Activated CD4-positive, alpha-beta T cell treated with anti-CD3 and anti-CD28 coated beads, Interleukin-2, amount 50 U/mL, for 1 hour (primary cell): ENCODE measurements at regions not wholly inside any gene's neighbourhood (a gene's known extent, or its start where the extent isn't known, plus 50 kb on each side); places are given as distances from the start of the nearest gene placed in this dataset.
"Not testable (repeated sequence)": the region's sequence is repeated elsewhere in the genome, so short reads cannot be mapped to it uniquely, and the experiment has no call there.

Source experiments
- DNase-seq: peaks from one replicate; pipeline ENCODE4 v3.0.0-alpha.2; 2020

DNA sequence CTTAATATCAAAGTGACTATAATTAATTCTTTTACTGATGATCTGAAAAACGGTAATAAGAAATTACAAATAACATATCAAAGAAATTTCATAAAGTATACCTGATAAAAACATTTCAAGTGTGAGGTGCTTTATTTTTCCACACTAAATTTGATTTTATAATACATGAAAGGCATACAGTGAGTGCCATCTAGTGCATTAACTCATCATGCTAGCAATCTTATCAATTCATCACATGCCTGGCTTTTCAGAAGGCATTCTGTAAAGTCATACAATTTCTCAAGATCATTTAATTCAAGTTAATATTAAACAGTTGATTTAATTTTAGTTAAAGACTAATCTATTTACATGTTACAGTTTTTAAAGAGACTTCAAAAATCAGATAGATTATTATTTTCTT, 1020.9 kb downstream of the GATA3 start:
- no peak for DNase-seq

DNA sequence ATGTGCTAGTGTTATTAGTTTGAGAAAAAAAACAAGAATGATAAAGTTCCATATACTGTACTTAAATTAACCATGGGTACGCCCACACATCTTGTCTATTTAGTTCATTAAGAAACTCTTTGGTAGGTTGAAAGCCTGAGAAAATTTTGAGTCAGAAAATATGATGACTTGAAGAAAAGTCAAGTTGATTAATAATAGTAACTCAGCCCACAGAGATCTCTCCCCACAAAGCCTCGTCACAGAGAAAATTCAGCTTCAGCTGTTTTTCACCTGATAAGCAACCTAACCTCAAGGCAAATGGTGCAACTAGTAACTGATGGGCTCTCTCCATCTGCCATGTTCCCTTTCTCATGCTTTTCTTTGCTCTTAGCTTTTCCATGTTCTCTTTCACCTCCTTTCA, 1021.6 kb downstream of the GATA3 start:
- DNase-seq: no peak

DNA sequence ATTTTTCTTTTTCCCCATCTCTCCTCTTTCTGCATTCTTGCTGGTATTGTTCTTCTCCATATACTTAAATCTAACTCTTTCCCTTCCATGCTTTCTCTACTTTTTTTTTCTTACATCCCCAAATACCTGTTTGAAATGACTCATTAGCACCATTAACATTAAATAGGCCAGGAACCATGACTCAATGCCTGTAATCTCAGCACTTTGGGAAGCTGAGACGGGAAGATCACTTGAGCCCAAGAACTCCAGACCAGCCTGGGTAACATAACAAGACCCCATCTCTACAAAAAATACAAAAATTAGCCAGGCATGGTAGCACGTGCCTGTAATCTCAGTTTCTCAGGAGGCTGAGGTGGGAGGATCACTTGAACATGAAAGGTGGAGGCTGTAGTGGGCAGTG, 1026.8 kb downstream of the GATA3 start:
- no peak for DNase-seq

DNA sequence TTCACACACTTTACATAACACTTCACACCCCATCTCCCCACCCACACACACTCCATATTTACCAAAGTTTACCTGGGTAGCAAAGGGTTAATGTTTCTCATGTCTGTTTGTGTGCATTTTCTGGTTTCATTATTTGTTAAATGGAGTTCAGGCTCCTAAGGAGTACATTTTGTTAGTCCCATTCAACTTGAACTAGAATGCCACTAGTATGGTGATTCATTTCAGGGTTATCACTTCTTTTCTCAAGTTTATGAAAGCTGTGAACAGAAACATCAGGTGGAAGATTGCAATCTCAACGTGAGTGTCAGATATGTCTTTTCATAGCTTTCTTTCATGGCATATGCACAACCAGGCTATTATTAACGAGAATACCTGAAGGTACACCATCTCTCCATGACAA, 1027.5 kb downstream of the GATA3 start:
- DNase-seq: no peak

DNA sequence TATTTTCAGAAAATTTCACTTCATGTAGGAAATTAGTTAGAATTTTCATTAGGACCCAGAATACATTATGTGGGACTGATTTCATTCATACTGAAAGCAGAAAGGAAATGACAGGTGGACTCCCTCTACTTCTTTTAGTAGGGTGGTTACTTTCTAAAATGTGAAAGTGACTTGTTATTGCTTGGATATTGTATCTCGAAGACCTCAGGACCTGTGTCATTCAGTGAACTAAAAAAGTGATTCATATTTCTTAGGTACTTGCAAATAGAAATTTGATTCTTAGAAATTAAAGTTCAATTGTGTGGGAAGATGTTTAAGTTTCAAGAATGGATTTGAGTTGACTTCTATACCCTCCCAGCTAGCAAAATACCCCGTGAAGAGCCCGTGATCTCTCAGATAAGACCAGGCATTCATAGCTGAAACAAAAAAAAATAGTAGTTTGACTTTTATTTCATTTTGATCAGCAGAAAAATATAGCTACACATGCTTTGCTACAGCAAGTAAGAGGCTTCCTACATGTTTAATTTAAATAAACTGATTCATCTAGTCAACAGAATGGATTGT, 1037.1 kb downstream of the GATA3 start:
- no peak for DNase-seq

DNA sequence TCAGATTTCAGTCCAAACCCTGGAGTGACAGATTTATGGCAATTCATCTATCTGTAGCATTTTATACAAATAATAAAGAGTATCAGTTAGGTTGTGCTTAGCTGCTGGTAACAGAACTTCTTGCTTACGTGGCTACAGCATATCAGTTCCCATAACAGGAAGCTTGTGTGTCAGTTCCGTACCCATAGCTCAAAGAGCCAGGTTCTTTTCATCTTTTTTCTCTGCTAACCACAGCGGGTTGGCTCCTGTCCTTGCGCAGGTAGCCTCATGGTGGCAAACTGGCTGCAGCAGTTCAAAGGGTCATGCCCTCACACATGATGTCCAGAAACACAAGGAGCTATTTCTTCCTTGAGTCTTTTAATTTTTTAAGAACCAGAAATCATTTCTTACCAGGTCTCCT, 1041.8 kb downstream of the GATA3 start:
- DNase-seq: peak; percentile 34

DNA sequence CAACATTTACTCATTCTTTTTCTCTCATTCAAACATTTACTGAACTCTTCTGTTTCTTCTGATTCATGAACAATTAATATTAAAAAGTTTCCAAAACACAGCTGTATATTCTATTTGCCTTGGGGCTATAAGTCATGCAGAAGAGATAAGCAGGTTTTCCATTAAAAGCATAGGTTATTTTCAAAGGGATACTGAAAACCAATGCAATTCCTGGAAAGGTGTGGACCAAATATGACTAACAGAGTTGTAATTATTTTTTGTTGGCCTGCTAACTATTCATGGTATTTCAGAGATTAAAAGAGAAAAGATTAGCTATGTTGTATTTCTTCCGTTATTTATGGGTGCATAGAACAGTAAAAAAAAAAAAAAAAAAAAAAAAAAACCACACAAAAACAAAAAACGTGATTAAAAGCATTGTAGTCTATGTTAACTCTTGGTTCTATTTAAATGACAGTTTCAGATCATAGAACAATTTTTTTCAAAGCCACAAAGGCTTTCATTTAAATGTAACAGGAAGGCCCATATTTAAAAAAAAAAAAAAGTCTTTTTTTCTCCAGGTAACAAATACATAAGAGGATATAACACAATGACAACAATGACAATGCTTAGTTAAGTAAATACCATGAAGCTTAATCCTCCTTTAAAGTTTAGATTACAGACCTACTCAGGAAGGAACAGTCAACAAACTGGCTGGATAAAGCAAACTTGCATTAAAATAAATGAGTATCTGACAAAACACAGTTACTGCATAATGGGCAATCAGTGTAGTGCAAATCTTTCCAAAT, 1042.9 kb downstream of the GATA3 start:
- no peak for DNase-seq

DNA sequence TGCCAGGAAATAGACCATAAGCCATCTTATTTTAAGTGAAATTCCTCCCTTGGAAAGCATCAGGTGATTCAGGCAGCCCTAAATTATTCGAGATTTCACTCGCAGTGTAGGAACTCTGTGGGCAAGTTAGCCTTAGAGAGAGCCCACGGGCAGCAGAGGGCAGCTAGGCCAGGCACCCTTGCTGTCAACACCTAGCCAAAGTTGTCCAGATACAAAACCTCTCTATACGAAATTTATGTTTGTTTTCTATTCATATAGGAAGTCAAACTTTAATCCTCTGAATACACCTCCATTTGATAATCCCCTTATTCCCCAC, 1043.5 kb downstream of the GATA3 start:
- no peak for DNase-seq

DNA sequence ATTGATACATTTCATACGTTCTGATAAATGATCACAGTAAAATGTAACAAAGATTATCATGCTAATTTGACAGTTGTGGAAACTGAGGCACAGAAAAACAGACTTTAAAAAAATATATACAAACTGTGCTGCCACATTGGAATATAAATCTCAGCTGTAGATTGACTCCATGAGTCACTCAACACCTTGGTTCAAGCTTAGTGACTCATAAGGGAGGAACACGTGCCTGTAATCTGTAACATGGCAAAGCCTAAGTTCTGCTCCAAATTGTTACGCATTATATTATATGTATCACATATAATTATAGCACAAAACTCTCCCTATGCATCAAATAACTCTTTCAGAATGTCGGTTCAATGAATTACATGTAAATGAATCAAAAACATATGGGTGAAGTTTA, 1047.5 kb downstream of the GATA3 start:
- DNase-seq: no peak

DNA sequence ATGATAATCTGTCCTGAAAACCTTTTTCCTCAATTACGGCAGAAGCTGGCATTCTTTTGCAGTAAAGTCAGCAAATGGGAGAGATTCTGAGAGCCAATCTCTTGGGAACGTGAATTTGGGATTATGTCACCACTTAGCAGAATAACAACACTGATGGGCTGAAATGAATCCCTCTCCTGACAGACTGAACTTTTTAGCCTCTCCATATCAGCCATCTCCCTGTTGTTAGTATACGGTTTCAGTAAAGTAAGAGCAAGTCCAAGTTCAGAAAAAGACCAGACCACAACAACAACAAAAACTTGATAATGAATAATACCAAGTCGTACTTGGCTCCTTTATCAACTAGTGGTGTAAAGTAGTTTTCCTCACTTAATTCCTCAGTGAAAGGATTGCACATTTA, 1048.8 kb downstream of the GATA3 start:
- no peak for DNase-seq

DNA sequence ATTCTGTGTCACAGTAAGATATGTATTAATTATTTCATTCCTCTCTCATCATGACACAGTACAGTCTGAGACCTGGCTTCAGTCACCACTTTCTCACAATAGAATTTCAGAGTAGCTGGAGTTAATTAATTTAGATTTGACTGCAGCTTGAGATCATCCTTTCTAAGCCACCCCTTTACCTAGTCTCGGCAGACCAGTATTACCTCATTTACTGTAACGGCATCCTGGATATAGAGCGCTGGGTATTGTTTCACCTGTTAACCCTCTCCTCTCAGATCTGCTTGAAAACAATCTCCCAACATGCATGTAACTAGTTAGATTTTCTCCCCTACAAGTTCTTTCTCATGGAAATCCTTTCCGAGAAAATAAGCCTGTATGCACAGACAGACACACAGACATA, 1057.5 kb downstream of the GATA3 start:
- no peak for DNase-seq

DNA sequence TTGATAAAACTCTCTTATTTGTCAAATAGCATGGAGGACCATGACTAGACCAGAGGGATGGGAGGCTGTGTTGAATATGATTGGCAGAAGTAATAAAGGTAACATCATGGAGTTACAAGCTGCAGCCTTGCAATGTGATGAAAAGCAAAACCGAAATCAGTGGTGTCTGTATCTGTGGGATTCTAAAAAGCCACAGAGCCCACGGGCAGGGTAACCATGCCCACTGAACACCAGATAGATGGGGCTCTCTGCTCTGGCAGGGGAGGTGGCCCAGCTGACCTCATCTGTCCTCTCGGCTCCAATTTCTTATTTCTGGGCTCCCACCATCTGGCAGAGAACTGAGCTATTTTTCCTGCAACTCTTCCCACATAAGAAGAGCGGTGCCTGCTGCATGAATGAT, 1072.2 kb downstream of the GATA3 start:
- DNase-seq: no peak

DNA sequence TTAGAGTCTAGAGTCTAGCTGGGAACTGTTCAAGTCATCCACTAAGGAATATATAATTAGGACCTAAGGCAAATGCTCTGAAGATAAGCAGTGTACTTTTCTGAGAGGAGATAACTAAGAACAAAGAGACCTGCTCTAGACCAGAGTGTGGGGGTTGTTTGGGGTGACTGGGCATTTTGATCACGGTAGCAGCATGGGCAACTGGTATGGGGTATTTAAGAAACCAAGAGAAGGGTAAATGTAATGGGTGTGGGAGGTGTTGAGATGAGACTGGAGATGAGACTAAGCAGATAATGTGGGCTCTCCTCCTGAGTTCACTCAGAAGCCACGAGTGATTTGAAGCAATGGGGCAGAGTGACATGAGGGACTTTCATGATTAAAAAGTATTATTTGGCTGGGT, 1082.9 kb downstream of the GATA3 start:
- no peak for DNase-seq

DNA sequence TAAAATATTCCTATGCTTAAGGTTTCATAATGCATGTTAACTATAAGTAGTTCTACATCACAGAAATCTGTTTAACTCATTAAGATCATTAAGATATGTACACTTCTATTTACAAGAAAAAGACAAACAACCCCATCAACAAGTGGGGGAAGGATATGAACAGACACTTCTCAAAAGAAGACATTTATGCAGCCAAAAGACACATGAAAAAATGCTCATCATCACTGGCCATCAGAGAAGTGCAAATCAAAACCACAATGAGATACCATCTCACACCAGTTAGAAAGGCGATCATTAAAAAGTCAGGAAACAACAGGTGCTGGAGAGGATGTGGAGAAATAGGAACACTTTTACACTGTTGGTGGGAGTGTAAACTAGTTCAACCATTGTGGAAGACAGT, 1084.3 kb downstream of the GATA3 start:
- DNase-seq: not testable (repeated sequence)

DNA sequence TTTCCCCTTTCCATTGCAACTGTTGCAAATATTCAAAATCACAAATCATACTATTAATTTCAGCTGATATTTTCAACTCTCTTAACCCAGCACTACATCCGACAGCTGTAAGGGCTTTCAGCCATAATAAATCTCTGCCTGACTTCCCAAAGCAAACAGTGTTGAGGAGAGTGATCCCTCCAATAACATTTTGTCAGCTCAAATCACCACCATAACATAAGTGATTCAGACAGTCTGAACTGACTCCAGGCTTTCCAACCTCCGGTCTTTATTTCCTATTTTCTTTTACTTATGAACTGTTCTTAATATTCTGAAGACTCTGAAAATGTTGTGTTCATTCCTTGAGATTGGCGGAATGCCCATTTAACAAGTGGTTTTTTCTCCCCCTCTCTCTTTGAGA, 1085.9 kb downstream of the GATA3 start:
- no peak for DNase-seq

DNA sequence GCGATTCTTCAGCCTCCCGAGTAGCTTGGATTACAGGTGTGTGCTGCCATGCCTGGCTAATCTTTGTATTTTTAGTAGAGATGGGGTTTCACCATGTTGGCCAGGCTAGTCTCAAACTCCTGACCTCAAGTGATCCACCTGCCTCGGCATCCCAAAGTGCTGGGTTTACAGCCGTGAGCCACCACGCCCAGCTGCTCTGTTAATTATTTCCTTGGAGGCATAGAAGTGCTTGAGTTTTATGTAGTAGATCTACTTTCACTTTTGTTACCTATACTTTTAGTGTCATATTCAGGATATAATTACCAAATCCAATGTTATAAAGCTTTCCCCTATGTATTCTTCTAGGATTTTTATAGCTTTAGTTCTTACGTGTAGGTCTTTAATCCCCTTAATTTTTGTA, 1093.0 kb downstream of the GATA3 start:
- DNase-seq: no peak

DNA sequence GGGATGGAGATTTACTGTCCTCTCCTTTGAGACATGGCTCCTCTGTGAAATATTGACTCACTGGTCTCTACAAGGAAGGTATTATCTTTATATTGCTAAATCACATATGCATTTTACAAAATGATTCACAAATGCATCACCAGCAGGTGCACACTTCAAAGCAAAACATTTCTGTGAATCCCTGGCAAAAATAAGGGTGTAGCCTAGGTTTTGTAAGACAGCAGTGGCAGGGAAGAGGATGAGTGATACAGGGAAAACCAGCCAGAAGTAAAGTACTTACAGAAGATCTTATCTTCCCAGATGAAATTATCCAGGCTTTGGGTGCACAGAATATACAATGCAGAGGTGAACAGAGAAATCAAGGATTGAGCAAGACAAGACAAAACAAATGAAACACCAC, 1094.6 kb downstream of the GATA3 start:
- no peak for DNase-seq

DNA sequence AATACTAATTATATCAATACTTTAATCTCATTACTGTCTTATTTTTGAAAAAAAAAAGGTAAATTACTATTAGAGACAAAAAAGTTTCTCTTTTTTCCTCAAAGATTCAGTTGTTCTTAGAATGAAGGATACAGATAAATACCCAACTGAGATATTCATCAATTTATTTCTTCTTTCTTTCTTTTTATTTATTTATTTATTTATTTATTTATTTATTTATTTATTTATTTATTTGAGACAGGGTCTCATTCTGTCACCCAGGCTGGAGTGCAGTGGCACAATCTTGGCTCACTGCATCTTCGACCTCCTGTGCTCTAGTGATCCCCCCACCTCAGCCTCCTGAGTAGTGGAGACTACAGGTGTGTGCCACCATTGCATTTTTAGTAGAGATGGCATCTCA, 1098.6 kb downstream of the GATA3 start:
- DNase-seq: not testable (repeated sequence)

DNA sequence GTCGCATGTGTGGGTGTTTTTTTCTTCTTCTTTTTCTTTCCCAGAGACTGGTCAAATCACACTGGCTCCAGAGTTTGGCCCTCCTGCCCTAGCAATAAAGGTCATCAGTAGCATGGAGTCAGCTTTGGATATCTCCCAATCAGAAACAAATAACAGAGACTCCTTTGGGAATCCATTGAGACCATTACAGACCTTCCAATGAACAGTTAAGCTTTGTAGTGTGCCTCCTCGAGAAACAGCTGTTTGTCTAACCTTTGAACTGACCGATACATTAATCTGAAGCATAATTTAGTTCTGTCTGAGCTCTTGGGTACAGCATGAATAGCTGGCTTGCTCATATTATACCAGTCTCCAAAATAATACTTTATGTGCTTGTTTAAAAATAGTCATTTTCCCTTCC, 1103.2 kb downstream of the GATA3 start:
- no peak for DNase-seq

DNA sequence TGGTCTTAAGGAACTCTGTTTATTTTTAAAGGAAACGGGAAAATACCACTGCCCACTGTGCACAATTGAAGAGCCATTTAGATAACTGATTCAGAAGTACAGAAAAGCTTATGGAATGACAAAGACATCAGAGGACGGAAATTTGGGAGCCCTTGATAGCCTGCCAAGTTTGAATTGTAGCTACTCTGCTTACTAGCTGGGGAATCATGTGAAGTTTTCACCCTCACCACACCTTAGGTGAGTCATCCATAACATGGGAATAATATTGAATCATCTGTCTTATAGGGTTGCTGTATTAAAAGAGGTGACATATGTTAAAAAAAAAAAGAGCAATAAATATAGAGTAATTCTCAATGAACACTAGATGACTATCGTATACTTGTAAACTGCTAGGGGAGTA, 1104.2 kb downstream of the GATA3 start:
- DNase-seq: no peak

DNA sequence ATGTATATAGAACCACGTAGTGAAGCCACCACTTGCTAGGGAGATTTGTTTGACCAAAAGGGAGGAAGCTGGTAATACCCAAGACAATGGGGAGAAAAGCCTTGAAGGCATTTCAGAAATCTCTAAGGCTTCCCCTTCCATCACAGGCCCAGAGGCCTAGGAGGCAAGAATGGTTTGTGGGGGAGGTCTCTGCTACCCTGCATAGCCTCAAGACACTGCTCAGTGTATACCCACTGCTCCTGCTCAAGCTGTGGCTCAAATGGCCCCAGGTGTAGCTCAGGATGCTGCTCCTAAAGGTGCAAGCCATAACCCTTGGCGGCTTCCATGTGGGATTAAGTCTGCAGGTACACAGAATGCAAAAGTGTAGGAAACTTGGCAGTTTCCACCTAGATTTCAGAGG, 1105.8 kb downstream of the GATA3 start:
- DNase-seq: no peak

DNA sequence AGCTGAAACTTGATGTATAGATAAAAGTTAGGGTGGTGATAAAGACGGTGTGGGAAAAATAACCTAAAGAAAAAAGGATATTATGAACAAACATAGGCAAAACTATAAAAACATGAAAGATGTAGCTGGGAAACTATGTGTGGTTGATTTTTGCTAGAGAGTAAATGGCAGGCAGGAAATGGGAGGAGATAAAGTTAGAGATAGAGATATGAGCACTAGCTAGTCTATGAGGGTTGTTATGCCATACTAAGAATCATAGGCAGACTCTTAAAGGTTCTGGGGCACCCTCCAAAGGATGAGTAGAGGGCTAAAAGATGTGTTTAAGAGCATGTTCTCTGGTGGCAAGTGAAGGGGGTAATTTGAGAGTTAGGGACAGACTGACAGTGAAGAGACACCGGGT, 1109.2 kb downstream of the GATA3 start:
- no peak for DNase-seq

DNA sequence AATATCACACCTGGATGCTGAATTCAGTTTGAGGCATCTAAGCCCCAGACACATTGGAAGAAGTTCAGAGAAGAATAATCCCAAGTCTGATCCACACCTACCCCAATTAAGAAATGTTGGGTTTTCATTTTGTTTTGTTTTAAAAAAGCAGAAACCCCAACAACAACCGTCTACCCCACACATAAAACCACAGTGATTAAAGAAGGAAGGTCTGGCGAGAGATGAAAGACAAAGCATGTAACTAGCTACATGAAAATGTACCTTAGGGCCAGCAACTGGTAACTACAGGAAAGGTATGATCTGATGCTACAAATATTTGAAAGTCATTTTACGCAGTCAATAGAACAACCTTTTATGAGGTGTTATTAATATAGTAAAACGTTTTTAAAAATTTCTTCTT, 1112.3 kb downstream of the GATA3 start:
- DNase-seq: no peak

DNA sequence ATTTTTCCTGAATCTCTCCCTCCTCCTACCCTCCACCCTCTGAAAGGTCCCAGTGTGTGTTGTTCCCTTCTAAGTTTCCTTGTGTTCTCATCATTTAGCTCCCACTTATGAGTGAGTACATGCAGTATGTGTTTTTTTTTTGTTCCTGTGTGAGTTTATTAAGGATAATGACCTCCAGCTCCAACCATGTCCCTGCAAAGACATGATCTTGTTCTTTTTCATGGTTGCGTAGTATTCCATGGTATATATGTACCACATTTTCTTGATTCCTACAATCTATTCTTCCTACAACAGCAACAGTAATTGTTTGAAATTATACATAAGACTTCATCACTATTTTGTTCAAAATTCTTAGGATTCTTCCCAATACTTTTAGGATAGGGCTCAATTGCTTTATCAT, 1117.8 kb downstream of the GATA3 start:
- DNase-seq: no peak

DNA sequence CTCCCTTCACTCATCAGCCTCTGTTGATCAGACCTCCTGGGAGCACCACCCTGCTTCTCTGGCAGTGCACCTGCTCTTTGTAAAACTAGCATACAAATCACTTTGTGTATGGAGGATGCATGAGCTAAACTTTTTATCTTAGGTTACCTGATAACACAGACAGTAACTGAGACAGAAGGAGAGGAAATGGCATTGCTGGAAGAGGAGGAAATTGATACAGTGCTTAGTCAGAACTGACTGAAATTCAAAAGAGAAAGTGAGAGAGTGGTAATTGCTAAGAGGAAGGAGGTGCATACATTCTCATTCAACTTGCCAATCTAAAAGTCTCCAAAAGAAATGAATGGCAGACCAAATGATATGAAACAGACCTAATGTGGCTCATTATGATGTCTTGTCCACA, 1120.7 kb downstream of the GATA3 start:
- no peak for DNase-seq
